ENCODE measurements at regions not wholly inside any gene's neighbourhood (a gene's known extent, or its start where the extent isn't known, plus 50 kb on each side); places are given as distances from the start of the nearest gene placed in this dataset.

- 71 to 81% methylated on average over 8 of the region's 8 CpGs for WGBS, 2 donors
- intact Hi-C loops (cut with DNase I) = no loop called here
- no peak overlapping the region for H3K27ac ChIP-seq (ENCODE audit: low read depth in 1 of 2, low read length in 2 of 2)
- no peaks in the 10 kb centered on the region for H3K27me3 ChIP-seq (ENCODE audit: control insufficient read depth in 1 of 2, insufficient read depth in 2 of 2, low read length in 1 of 2)
- no peaks in the 10 kb centered on the region for H3K36me3 ChIP-seq (ENCODE audit: control insufficient read depth in 1 of 2, insufficient read depth in 2 of 2, low read length in 1 of 2)
- no peak for DNase-seq
- no peak for ATAC-seq (ENCODE audit: low FRiP score)
- no peaks in the 10 kb centered on the region for H3K9me3 ChIP-seq (ENCODE audit: control insufficient read depth, low read length)
- no peaks in the 10 kb centered on the region for H3K4me1 ChIP-seq (ENCODE audit: control insufficient read depth in 1 of 2, insufficient read depth in 2 of 2, low read length in 2 of 2)
- H3K4me3 ChIP-seq (ENCODE audit: low read length in 2 of 2) = no peak overlapping the region
Measured at GRCh38 chr11:127182586-127183203, 182.1 kb upstream of the KIRREL3 start.

GRCh38 chr11:127157225-127157624 lies 156.7 kb upstream of the KIRREL3 start:
- Histone ChIP-seq H3K4me1 (ENCODE audit: control insufficient read depth in 1 of 2, insufficient read depth in 2 of 2, low read length in 2 of 2) (no peaks in the 10 kb centered on the region), H3K9me3 (ENCODE audit: control insufficient read depth, low read length) (no peaks in the 10 kb centered on the region), H3K27me3 (ENCODE audit: control insufficient read depth in 1 of 2, insufficient read depth in 2 of 2, low read length in 1 of 2) (no peaks in the 10 kb centered on the region), H3K27ac (ENCODE audit: low read depth in 1 of 2, low read length in 2 of 2) (no peak overlapping the region), H3K36me3 (ENCODE audit: control insufficient read depth in 1 of 2, insufficient read depth in 2 of 2, low read length in 1 of 2) (no peaks in the 10 kb centered on the region), H3K4me3 (ENCODE audit: low read length in 2 of 2) (no peak overlapping the region)
- WGBS, 2 donors = 76% methylated on average over 2 of the region's 2 CpGs
- DNase-seq (no peak), ATAC-seq (ENCODE audit: low FRiP score) (no peak)
- intact Hi-C loops (cut with DNase I) = no loop called here

GRCh38 chr11:127149410-127149809 lies 148.8 kb upstream of the KIRREL3 start:
- WGBS, 2 donors = 57 to 66% methylated on average over 1 of the region's 1 CpG
- DNase-seq (no peak), ATAC-seq (ENCODE audit: low FRiP score) (no peak)
- Histone ChIP-seq H3K4me3 (ENCODE audit: low read length in 2 of 2) (no peak overlapping the region), H3K27ac (ENCODE audit: low read depth in 1 of 2, low read length in 2 of 2) (no peak overlapping the region), H3K4me1 (ENCODE audit: control insufficient read depth in 1 of 2, insufficient read depth in 2 of 2, low read length in 2 of 2) (no peaks in the 10 kb centered on the region), H3K9me3 (ENCODE audit: control insufficient read depth, low read length) (no peaks in the 10 kb centered on the region), H3K27me3 (ENCODE audit: control insufficient read depth in 1 of 2, insufficient read depth in 2 of 2, low read length in 1 of 2) (no peaks in the 10 kb centered on the region), H3K36me3 (ENCODE audit: control insufficient read depth in 1 of 2, insufficient read depth in 2 of 2, low read length in 1 of 2) (no peaks in the 10 kb centered on the region)
- intact Hi-C loops (cut with DNase I) = no loop called here

GRCh38 chr11:127143251-127143650 lies 142.7 kb upstream of the KIRREL3 start:
- WGBS, 2 donors = 82 to 86% methylated on average over 7 of the region's 7 CpGs
- Histone ChIP-seq H3K4me1 (ENCODE audit: control insufficient read depth in 1 of 2, insufficient read depth in 2 of 2, low read length in 2 of 2) (no peaks in the 10 kb centered on the region), H3K4me3 (ENCODE audit: low read length in 2 of 2) (no peak overlapping the region), H3K27ac (ENCODE audit: low read depth in 1 of 2, low read length in 2 of 2) (no peak overlapping the region), H3K27me3 (ENCODE audit: control insufficient read depth in 1 of 2, insufficient read depth in 2 of 2, low read length in 1 of 2) (no peaks in the 10 kb centered on the region), H3K36me3 (ENCODE audit: control insufficient read depth in 1 of 2, insufficient read depth in 2 of 2, low read length in 1 of 2) (no peaks in the 10 kb centered on the region), H3K9me3 (ENCODE audit: control insufficient read depth, low read length) (peaks cover 3% of the 10 kb centered on the region)
- ATAC-seq (ENCODE audit: low FRiP score) (no peak), DNase-seq (no peak)
- intact Hi-C loops (cut with DNase I) = no loop called here

- Histone ChIP-seq H3K4me3 (ENCODE audit: low read length in 2 of 2) (no peak overlapping the region), H3K4me1 (ENCODE audit: control insufficient read depth in 1 of 2, insufficient read depth in 2 of 2, low read length in 2 of 2) (no peaks in the 10 kb centered on the region), H3K9me3 (ENCODE audit: control insufficient read depth, low read length) (peaks cover 3% of the 10 kb centered on the region), H3K27me3 (ENCODE audit: control insufficient read depth in 1 of 2, insufficient read depth in 2 of 2, low read length in 1 of 2) (no peaks in the 10 kb centered on the region), H3K36me3 (ENCODE audit: control insufficient read depth in 1 of 2, insufficient read depth in 2 of 2, low read length in 1 of 2) (no peaks in the 10 kb centered on the region), H3K27ac (ENCODE audit: low read depth in 1 of 2, low read length in 2 of 2) (no peak overlapping the region)
- no peak for ATAC-seq (ENCODE audit: low FRiP score)
- intact Hi-C loops (cut with DNase I) = no loop called here
- no peak for DNase-seq
- WGBS, 2 donors = 75 to 81% methylated on average over 3 of the region's 3 CpGs
Measured at GRCh38 chr11:127138613-127139012, 138.0 kb upstream of the KIRREL3 start.

- Histone ChIP-seq H3K4me1 (ENCODE audit: control insufficient read depth in 1 of 2, insufficient read depth in 2 of 2, low read length in 2 of 2) (no peaks in the 10 kb centered on the region), H3K4me3 (ENCODE audit: low read length in 2 of 2) (no peak overlapping the region), H3K36me3 (ENCODE audit: control insufficient read depth in 1 of 2, insufficient read depth in 2 of 2, low read length in 1 of 2) (no peaks in the 10 kb centered on the region), H3K27me3 (ENCODE audit: control insufficient read depth in 1 of 2, insufficient read depth in 2 of 2, low read length in 1 of 2) (no peaks in the 10 kb centered on the region), H3K27ac (ENCODE audit: low read depth in 1 of 2, low read length in 2 of 2) (no peak overlapping the region), H3K9me3 (ENCODE audit: control insufficient read depth, low read length) (peaks cover under 1% of the 10 kb centered on the region)
- ATAC-seq (ENCODE audit: low FRiP score) (no peak), DNase-seq (peak in 1 of 2 donors; percentile 44)
- 76 to 80% methylated on average over 15 of the region's 15 CpGs for WGBS, 2 donors
- intact Hi-C loops (cut with DNase I) = no loop called here
Measured at GRCh38 chr11:127137771-127138280, 137.3 kb upstream of the KIRREL3 start.

GRCh38 chr11:127136438-127136837 lies 135.9 kb upstream of the KIRREL3 start:
- Histone ChIP-seq H3K4me1 (ENCODE audit: control insufficient read depth in 1 of 2, insufficient read depth in 2 of 2, low read length in 2 of 2) (no peaks in the 10 kb centered on the region), H3K27ac (ENCODE audit: low read depth in 1 of 2, low read length in 2 of 2) (no peak overlapping the region), H3K36me3 (ENCODE audit: control insufficient read depth in 1 of 2, insufficient read depth in 2 of 2, low read length in 1 of 2) (no peaks in the 10 kb centered on the region), H3K9me3 (ENCODE audit: control insufficient read depth, low read length) (no peaks in the 10 kb centered on the region), H3K27me3 (ENCODE audit: control insufficient read depth in 1 of 2, insufficient read depth in 2 of 2, low read length in 1 of 2) (no peaks in the 10 kb centered on the region), H3K4me3 (ENCODE audit: low read length in 2 of 2) (no peak overlapping the region)
- no peak for DNase-seq
- intact Hi-C loops (cut with DNase I) = no loop called here
- ATAC-seq (ENCODE audit: low FRiP score) = no peak
- 91 to 95% methylated on average over 6 of the region's 6 CpGs for WGBS, 2 donors

- WGBS, 2 donors = 79 to 80% methylated on average over 3 of the region's 3 CpGs
- no peak for DNase-seq
- no peaks in the 10 kb centered on the region for H3K27me3 ChIP-seq (ENCODE audit: control insufficient read depth in 1 of 2, insufficient read depth in 2 of 2, low read length in 1 of 2)
- H3K4me3 ChIP-seq (ENCODE audit: low read length in 2 of 2) = no peak overlapping the region
- intact Hi-C loops (cut with DNase I) = no loop called here
- no peaks in the 10 kb centered on the region for H3K4me1 ChIP-seq (ENCODE audit: control insufficient read depth in 1 of 2, insufficient read depth in 2 of 2, low read length in 2 of 2)
- H3K36me3 ChIP-seq (ENCODE audit: control insufficient read depth in 1 of 2, insufficient read depth in 2 of 2, low read length in 1 of 2) = no peaks in the 10 kb centered on the region
- no peak for ATAC-seq (ENCODE audit: low FRiP score)
- H3K9me3 ChIP-seq (ENCODE audit: control insufficient read depth, low read length) = no peaks in the 10 kb centered on the region
- H3K27ac ChIP-seq (ENCODE audit: low read depth in 1 of 2, low read length in 2 of 2) = no peak overlapping the region
Measured at GRCh38 chr11:127135256-127135655, 134.7 kb upstream of the KIRREL3 start.

GRCh38 chr11:127133061-127133460 lies 132.5 kb upstream of the KIRREL3 start:
- Histone ChIP-seq H3K4me3 (ENCODE audit: low read length in 2 of 2) (no peak overlapping the region), H3K36me3 (ENCODE audit: control insufficient read depth in 1 of 2, insufficient read depth in 2 of 2, low read length in 1 of 2) (no peaks in the 10 kb centered on the region), H3K9me3 (ENCODE audit: control insufficient read depth, low read length) (no peaks in the 10 kb centered on the region), H3K27me3 (ENCODE audit: control insufficient read depth in 1 of 2, insufficient read depth in 2 of 2, low read length in 1 of 2) (no peaks in the 10 kb centered on the region), H3K4me1 (ENCODE audit: control insufficient read depth in 1 of 2, insufficient read depth in 2 of 2, low read length in 2 of 2) (no peaks in the 10 kb centered on the region), H3K27ac (ENCODE audit: low read depth in 1 of 2, low read length in 2 of 2) (no peak overlapping the region)
- 47 to 66% methylated on average over 6 of the region's 6 CpGs for WGBS, 2 donors
- DNase-seq = no peak
- intact Hi-C loops (cut with DNase I) = no loop called here
- no peak for ATAC-seq (ENCODE audit: low FRiP score)
